ENCODE measurements at regions not wholly inside any gene's neighbourhood (a gene's known extent, or its start where the extent isn't known, plus 50 kb on each side); places are given as distances from the start of the nearest gene placed in this dataset.

GRCh38 chr11:70501933-70502540, 103.7 kb downstream of the CTTN start:
- no peak for DNase-seq

GRCh38 chr11:70502677-70503467, 104.5 kb downstream of the CTTN start:
- peak; percentile 79 for DNase-seq

GRCh38 chr11:70503468-70504221, 105.3 kb downstream of the CTTN start:
- peak; percentile 68 for DNase-seq

- no peak for DNase-seq
Observed at GRCh38 chr11:70504246-70505020, 106.1 kb downstream of the CTTN start.

- DNase-seq = no peak
Observed at GRCh38 chr11:70505331-70505731, 107.0 kb downstream of the CTTN start.

GRCh38 chr11:70505761-70506657, 107.7 kb downstream of the CTTN start:
- no peak for DNase-seq

GRCh38 chr11:70506658-70506970, 108.3 kb downstream of the CTTN start:
- DNase-seq = no peak

GRCh38 chr11:70506986-70507385, 108.7 kb downstream of the CTTN start:
- DNase-seq = no peak

- no peak for DNase-seq
Observed at GRCh38 chr11:70507466-70508230, 109.3 kb downstream of the CTTN start.

- DNase-seq = no peak
Observed at GRCh38 chr11:70508231-70508480, 109.8 kb downstream of the CTTN start.

- no peak for DNase-seq
Observed at GRCh38 chr11:70509476-70509875, 111.1 kb downstream of the CTTN start.

- DNase-seq = no peak
Observed at GRCh38 chr11:70510106-70510505, 111.8 kb downstream of the CTTN start.

GRCh38 chr11:70510571-70510970, 112.2 kb downstream of the CTTN start:
- DNase-seq = no peak

GRCh38 chr11:70511345-70511744, 113.0 kb downstream of the CTTN start:
- no peak for DNase-seq

- DNase-seq = no peak
Observed at GRCh38 chr11:70512716-70513115, 114.4 kb downstream of the CTTN start.

- no peak for DNase-seq
Observed at GRCh38 chr11:70517203-70517602, 118.9 kb downstream of the CTTN start.

GRCh38 chr11:70517988-70518907, 119.9 kb downstream of the CTTN start:
- no peak for DNase-seq

GRCh38 chr11:70519117-70519516, 120.8 kb downstream of the CTTN start:
- DNase-seq = no peak

- no peak for DNase-seq
Observed at GRCh38 chr11:70521475-70522308, 123.4 kb downstream of the CTTN start.

GRCh38 chr11:70522309-70522592, 123.9 kb downstream of the CTTN start:
- no peak for DNase-seq
